NCI-H82 (cell line): ENCODE measurements at regions not wholly inside any gene's neighbourhood (a gene's known extent, or its start where the extent isn't known, plus 50 kb on each side); places are given as distances from the start of the nearest gene placed in this dataset.

Source experiments
- DNase-seq: peaks from one replicate; lab custom pipeline; 2025; lab: John Stamatoyannopoulos, UW

DNA sequence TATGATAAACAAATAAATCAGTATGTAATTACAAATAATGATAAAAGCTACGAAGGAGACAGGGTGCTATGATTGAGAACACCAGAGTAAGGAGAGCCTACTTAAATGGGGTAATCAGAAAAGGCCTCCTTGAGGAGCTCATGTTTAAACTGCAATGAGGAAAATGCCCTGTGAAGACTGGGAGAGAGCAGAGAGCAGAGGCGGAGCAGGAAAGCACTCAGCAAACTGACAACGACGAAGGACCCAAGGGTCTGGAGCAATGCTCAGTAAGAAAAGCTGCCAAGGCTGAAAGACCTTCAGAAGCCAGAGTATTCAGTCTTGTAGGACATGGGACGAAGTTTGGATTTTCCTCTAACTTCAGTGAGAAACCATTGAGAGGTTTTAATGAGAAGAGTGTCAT lies 114.2 kb upstream of the PLEKHA5 start:
- DNase-seq, result no peak

DNA sequence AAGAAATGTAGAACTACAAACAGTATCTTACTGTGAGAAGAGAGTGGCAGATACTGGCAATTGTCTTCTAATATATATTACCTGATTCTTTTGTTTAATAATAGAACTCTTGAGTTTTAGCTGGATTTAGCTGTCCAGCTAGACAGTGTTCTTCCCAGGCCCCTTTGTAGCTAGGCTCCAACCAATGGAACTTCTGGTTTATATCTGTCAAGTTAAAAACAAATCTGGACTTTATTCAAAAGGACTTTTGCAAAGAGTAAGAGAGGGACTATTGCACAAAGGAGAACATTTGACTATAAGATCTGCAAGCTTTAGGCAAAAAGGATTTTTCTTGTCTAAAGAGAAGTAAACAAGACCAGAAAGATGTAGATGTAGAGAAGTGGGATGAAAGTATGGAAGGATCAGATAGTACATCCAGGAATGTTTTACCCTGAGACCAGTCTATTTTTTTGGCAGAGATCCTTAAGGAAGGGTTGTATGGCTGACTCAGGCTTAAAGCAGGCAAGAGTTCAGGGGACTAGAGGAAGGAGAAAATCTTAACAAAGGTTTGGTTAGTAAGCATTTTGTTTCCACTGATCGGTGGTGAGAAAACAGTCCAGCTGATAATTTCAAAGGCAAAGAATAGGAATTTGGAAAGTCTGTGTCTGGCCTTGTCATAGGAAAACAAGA lies 111.1 kb upstream of the PLEKHA5 start:
- DNase-seq, result no peak

DNA sequence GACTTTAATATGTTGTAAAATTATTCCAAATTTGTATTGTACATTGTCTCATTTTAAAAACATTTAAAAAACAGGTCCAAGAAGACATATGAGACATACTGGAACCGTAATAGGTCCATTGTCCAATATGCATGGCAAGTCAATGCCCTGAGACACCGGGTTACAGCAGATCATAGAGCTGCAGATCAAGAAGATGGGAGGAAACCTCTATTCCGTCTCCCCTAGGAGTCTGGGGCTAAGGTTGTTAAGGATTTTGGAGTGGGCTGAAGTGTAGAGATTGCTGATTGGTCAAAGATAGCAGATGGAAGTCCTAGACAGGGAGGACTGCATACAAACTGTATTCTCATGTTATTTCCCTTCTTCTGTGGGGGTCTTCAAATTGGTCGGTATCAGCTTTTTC lies 108.3 kb upstream of the PLEKHA5 start:
- no peak for DNase-seq

DNA sequence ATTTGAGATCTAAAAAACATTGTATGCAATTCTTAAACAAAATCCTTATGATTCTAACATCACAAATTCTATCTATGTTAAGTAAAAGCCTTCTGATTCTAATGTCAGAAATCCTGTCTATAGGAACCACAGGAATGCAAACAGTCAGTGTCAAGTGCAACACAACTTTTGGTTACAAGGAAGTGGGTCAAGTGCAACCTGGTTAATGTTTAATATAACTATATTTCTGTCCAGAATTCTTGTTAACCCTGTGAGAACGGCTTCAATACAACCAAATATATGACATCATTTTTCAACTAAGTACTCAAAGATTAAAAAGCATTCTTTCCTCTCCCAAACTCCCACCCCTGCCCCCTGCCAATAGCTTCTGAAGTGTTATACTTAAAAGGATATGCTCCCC lies 107.9 kb upstream of the PLEKHA5 start:
- no peak for DNase-seq

DNA sequence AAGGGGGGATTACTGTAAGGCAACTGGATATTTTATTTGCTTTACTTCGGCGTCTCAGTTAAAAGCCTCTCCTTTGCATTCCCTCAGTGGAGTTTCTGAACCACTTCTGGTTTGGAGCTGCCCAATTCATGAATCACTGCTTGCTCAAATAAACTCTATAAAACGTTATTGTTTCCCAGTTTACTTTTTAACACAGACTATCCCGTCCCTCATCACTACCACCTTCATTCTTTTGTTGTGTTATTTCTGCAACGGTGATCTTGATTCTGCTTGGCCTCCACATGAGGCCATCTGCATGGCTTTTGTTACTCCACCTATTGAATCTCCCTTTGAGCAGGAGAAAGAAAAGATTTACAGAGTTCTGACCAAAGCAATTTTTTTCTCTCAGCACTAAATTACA lies 104.0 kb upstream of the PLEKHA5 start:
- DNase-seq, result no peak

DNA sequence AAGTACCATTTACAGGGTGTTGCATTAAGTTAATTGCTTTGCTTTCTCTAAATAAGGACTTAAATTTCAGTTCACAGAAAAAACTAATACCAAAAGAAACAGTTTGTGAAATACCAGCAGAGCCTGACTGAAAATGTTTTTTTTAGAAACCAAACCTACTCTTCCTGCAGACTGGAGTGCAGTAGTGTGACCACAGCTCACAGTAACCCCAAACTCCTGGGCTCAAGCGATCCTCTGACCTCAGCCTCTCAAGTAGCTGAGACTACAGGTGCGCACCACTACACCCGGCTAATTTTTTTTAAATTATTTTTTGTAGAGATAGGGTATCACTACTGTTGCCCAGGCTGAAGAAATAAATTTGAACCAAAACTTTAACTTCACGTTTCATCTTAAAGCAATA lies 103.5 kb upstream of the PLEKHA5 start:
- DNase-seq, result no peak

DNA sequence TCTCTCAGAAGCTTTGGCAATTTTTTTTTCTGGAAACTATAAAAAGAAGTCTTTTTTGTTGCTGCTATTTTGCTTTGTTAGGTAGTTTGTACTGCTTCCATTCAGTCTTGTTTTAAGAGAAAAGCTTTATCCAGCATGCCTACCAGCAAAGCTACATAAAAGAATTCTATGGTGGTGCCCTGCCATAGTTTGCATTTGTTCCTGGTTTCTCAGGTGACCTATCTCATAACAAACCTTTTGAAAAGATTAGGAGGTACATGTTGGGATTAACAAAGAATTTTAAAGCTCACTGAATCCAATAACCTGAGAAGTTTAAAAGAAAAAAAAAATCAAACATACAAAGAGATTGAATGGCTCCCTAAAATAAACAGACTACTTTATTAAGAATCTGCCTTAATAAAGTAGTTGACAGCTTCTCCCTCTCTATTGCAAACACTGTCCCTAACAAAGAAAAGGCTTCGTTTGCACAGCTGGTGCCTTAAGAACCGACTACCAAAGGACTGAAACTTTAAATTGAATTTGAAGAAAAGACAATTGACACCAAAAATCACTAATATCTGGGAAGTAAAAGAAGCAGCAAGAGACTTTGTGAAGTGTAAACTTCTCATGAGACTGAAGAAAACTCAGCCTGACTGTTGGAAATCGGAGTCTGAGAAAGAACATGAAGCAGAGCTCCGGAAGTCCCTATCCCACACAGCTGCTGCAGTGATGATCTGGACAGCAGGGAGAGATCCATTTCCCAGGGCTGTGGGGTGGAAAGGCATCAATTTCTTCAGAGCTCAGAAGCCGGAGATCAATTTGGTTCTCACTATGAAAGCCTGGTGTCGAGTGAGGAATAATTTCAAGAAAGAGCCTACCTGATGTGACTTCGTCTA lies 102.7 kb upstream of the PLEKHA5 start:
- DNase-seq, result no peak

DNA sequence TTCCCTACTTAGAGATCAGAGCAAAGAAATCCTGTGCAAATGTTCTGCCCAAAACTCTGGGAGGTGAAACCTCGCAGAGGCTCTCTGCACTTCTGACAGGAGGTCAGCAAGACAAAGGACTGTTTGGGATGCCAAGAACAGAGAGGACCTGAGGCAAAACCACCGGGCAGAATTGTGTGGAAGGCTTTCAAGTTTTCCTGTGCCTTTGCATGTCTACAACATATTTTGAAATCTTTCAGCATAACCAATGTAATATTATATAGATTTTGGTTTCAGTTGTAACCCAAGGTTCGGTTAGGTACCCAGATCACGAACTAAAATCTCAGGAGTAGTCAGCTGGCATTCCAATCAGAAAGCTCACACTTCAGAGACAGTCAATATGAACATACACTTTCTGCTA lies 99.4 kb upstream of the PLEKHA5 start:
- DNase-seq, result no peak

DNA sequence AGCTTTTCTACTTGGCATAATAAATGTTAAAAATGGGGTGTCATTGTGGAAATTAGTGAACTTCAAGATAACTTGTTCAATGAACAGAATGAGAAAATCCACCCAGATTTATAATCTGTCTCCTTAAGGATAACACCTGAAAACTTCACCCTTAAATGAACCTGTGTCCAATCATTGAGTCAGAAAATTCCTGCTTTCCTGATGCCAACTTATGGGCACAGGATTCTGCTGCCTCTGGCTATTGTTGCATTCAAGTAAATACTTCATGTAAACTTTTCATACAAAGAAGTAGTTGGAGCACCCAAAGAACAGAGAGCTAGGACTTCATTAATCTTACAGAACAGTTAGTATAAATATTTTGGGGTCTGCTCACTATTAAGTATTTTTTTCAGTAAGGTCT lies 98.9 kb upstream of the PLEKHA5 start:
- no peak for DNase-seq

DNA sequence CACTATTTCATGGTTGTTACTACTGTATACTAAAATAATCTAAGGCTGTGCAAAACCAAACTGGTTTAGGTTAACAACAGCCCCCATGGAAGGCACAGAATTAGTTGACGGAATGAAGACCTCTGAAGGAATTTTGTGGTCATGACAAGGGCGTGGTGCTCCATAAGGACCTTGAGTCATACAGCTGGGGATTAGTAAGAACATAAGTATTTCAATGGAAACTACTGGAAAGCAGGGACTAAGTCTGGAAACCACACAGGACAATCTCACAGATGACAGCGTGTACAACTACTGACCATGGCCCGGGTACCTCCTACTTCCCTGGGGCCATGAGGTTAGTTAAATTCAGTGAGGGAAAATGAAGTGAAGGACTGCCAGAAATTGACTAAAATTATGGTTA lies 98.5 kb upstream of the PLEKHA5 start:
- no peak for DNase-seq

DNA sequence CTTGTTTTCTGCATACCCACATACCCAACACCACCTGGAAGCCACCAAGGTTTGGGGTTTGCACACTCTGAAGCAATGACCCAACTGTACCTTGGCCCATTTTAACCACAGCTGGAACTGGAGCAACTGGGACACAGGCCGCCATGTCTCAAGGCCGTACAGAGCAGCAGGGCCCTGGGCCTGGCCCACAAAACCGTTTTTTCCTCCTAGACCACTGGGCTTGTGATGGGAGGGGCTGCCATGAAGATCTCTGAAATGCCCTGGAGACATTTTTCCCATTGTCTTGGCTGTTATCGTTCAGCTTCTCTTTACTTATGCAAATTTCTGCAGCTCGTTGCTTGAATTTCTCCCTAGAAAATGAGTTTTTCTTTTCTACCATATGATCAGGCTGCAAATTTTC lies 96.7 kb upstream of the PLEKHA5 start:
- no peak for DNase-seq

DNA sequence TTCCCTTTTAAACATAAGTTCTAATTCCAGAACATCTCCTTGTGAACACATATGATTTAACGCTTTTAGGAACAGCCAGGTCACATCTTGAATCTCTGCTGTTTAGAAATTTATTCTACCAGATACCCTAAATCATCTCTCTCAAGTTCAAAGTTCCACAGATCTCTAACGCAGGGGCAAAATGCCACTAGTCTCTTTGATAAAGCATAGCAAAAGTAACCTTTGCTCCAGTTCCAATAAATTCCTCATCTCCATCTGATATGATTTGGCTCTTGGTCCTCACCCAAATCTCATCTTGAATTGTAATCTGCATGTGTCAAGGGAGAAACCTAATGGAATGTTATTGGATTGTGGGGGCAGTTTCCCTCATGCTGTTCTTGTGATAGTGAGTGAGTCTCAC lies 96.3 kb upstream of the PLEKHA5 start:
- no peak for DNase-seq

DNA sequence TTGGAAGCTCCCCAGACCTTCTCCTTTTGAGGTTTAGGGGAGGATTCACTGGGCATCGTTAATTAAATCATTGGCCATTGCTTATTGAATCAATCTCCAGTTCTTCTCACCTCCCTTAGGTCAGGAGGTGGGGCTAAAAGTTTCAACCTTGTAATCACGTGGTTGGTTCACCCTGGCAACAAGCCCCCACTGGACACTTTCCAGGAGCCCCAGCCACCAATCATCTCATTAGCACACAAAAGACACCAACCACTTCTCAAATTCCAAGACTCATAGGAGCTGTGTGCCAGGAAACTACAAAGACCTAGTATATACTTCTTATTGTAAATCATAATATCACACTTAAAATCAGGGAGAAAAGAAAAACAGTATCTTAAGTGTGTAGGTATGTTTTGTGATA lies 94.6 kb upstream of the PLEKHA5 start:
- DNase-seq, result no peak

DNA sequence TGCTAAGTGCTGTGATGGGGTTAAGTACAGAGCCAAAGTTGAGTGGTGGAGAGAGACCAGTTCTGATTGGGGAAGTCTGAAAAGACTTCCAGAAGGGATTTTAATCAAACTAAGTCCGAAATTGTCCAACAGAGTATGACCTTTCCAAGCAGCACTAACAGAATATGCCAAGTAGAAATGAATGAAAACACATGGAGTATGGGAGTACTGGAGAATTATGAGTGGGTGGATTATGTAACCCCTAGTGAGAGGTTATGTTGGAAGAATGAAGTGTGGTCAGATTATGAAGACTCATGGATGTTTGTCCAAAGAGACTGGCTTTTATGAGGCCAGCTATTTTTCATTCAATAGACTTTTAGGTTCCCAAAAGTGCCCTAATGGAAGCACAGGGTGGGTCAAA lies 94.0 kb upstream of the PLEKHA5 start:
- DNase-seq, result no peak

DNA sequence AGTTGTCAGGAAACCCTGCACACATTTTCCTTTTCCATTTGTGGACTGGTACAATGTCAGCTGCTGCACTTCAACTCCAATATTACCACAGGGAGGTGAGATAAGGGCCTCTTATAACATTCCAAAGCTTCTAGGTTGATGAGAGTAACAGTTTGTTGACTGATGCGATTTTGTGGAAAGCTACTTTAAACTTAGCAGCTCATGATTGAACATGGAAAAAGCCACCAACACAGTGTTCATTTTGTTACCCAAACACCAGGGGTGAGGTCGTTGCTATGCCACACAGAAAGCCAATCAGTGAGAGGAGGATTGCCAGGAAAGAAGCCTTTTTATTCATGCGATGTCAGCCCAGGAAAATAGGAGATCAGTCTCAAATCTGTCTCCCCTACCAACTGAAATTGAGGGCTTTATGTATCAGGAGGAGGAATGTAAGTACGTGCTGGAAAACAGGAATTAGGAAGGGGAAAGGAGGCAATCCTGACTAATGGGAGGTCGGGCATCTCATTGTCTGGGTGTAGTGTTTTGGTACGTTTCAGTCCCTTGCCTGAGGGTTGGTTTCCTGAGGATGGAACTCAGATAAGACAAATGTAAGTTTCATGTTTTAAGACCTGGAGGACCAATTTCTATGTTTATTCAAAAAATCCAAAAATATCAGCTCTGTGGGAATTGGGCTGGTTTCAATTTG lies 92.7 kb upstream of the PLEKHA5 start:
- no peak for DNase-seq

DNA sequence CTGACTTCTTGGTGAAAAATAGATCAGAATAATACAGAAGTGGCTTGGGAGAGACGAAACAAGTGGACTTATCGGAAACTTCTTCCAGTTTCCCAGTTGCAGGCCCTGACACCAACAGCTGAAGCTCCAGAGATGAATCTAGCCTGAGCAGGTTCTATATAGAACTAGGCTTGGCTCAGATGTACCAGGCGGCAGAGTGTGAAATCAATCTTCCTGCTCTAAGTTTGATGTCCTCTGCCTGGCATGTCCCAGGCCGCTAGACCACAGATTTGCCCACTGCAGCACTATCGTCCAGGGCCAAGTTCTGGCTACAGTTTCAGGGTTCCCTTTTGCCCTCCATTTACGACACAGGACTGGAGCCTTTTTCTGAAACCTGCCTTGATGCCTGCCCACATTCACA lies 91.3 kb upstream of the PLEKHA5 start:
- DNase-seq, result no peak

DNA sequence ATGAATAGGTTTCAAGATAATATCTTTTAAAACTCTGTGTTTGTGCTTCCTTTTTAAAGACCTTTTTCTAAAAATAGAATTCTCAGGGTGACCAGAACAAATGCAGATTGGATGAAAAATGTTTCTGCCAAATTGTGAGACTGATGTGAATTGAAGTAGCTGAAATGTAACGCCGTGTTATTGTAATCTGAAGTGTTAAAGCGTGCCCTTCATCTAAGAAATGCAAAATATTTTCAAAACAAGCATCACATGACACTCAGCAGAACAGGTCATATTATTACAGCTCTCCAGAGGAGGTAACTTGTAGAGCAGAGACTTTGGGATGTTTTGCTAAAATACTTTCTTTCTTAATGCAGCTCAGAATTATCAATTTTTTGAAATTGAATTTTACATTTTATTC lies 90.0 kb upstream of the PLEKHA5 start:
- DNase-seq, result no peak

DNA sequence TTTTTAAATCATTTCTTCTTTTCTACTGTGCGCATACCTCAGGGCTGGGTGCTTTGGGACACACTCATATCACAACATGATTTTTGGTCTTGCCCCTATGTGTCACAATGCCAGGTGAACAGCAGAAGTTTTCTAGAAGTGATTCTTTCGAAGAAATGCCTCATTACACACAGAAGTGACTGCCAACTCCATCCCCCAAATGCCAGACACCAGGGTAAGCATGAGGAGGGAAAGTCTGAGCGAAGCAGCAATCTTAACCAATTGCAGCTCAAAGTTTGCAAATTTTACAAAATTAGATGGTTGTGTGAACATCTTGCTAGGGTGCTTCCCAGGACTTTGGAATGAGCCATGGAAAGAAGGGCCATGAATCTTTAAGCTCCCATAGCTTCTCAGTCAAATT lies 87.3 kb upstream of the PLEKHA5 start:
- DNase-seq, result no peak

DNA sequence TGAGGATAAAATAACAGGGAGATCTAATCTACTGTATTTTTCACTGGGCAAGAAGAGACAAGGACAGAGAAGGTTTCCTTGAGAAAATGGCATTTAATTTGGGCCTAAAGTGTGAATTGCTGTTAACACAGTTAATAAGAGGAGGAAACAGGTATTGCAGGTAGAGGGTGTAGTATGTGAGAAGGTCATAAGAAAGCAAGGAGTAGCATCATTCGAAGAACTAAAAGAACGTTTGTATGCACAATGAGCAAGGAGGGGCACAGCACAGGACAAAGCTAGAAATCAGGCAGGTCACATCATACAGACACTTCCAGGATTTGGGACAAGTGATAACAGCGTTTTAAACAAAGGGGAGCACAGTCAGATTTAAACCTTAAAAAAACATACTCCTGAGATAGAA lies 85.1 kb upstream of the PLEKHA5 start:
- DNase-seq, result no peak

DNA sequence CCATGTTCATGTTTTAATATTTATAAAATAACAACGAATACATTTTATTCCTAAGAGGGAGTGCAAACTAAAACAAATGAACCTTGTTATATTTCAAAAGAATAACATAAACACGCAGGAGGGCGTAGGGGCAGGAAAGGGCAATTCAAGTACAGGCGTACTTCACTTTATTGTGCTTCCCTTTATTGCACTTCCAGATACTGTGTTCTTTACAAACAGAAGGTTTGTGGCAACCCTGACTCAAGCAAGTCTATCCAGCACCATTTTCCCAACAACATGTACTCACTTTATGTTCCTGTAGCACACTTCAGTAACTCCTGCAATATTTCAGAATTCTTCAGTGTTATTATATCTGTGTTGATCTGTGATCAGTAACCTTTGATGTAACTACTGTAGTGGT lies 84.6 kb upstream of the PLEKHA5 start:
- DNase-seq, result no peak

DNA sequence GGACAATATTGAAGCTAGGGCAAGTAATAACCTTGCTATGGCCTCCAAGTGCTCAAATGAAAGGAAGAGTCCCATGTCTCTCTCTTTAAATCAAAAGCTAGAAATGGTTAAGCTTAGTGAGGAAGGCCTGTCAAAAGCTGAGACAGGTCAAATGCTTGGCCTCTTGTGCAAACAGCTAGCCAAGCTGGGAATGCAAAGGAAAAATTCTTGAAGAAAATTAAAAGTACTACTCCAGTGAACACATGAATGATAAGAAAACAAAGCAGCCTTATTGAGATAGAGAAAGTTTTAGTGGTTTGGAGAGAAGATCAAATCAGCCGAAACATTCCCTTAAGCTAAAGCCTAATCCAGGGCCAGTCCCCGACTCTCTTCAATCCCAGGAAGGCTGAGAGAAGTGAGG lies 84.1 kb upstream of the PLEKHA5 start:
- DNase-seq, result peak; percentile 10

DNA sequence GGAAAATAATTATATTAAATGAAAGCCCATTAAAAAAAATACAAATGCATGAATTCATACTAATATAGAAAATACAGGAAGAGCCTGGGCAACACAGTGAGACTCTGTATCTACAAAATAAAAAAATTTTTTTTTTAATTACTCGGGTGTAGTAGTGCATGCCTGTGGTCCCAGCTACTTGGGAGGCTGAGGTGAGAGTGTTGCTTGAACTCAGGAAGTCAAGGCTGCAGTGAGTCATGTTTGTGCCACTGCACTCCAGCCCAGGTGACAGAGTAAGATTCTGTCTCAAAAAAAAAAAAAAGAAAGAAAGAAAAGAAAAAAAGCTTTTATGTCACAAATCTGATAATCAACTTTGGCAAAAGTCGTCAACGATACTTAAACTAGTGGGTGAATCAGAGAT lies 80.6 kb upstream of the PLEKHA5 start:
- no peak for DNase-seq

DNA sequence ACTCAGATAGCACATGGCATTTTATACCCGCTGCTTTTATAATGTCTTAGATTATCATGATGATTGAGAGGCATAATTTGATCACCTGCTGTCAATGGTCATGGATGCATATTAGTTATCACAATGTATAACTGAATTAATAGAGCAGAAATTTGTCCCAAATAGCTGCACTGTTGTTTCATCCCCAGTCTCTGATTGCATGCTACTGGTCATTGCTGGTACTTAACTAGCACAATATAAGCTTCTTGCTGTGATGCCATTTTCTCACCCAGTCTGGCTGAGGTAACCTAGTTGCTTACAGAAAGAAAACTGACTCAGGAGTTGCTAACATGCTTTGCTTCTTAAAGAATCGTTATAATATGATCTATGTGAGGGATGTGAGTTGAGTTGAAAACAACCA lies 76.8 kb upstream of the PLEKHA5 start:
- no peak for DNase-seq
